NCI-H187 (cell line): ENCODE measurements at regions not wholly inside any gene's neighbourhood (a gene's known extent, or its start where the extent isn't known, plus 50 kb on each side); places are given as distances from the start of the nearest gene placed in this dataset.

Experiments
- DNase-seq, 2 experiments: peaks; one replicate each; lab custom pipeline; 2025; lab: John Stamatoyannopoulos, UW

DNA sequence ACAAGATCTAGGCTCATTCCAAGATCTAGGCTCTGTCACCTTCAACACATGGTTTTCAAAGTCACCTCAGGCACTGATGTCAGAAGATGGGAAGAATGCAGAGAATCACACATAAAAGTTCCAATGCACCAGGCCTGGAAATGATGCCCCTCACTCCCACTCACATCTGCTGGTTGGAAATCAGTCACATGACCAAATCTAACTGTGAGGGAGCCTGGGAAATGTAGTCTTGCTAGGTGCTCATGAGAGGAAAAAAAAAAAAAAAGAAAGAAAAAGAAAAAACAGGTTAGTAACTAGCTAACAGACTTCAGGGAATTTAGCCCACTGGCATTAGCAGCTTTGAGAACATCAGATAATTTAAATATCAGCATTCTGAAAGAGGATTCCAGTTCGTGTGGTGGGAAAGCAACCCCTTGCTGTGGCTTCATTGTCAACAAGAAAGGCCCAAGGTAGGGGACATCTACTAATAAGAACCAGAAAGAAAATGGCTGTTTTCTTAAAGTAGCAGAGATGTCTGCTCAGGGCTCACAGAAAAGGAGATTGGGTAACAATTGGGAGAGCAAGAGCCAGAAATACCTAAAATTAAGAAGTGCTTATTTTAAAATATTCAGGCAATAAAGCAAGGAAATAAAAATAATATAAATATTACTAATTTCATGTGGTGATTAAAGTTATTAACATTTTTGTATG, 614.3 kb downstream of the ACTL7B start:
- no peak for DNase-seq

GRCh38 chr9:108239696-108240321, 616.0 kb downstream of the ACTL7B start:
- no peak for DNase-seq

DNA sequence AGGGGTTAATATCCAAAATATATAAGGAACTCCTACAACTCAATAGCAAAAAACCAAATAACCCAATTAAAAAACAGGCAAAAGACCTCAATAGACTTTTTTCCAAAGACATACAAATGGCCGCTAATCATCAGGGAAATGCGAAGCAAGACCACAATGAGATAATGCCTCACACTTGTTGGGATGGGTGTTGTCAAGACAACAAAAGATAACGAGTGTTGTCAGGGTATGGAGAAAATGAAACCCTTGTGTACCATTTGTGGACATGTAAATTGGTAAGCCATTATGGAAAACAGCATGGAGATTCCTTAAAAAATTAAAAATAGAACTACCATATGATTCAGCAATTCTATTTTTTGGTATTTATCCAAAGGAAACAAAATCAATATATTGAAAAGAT, 620.2 kb downstream of the ACTL7B start:
- no peak for DNase-seq

DNA sequence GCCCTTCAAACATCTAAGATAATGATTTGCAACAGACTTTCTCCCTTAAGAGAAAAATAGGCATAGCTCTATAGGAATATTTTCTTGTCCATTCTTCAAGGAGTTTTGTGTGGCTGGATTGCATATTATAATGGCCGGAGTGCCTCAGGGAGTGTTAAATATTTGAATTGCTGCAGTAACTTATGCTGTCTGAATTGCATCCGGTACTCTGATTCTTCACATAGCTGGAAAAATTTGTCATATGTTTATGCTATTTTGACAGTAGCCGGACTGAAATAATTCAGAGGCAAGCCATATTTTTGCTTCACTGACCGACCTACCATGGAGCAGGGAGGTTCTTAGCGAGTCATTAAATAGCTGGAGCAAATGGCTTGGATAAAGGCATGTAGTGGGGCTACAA, 621.0 kb downstream of the ACTL7B start:
- DNase-seq: no peak

DNA sequence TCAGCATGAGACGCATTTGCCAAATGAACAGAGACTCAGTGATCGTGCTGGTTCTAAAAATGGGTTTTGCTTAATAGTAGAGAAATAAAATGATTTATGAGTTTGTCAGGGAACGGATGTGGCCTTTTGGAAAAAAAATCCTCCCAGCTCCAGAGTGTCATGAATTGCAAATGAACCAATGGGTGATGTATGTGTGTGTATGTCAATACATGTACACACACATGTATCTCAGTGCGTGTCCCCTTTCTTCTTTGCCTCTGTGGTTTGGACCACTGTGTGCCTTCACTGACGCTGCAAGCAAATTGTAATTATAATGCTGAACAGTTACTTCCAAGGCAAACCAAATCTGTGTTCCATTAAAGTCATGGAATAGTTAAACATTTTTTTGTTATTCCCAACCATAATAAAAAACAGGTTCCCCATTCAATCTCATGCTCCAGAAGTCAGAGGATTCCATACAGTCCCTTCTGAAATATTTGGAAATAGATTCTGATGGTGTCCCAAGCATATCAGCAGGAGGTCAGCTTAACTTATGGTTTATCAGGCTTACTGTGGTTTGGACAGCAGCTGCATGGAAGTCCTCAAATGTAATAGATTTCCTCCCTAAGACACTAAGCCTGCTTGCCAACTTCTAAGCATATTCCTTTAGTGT, 630.5 kb downstream of the ACTL7B start:
- DNase-seq: no peak

DNA sequence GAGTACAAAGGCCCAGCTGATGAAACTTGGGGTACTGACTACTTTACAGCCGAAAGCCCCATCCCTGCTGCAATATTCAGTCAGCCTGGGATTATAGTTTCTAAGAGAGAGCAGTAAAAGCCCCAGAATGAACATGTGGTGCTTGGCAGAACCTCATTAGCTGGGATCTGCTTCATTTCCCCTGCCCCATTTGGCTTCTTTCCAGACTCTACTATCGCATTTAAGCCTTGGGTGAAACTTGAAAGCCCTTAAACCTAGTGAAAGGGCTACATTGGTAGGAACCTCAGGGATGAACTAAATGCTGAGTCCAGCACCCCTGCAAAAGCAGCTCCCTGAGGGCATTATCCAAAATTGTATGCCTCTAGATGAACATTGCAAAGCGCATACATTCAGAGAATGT, 631.1 kb downstream of the ACTL7B start:
- no peak for DNase-seq

DNA sequence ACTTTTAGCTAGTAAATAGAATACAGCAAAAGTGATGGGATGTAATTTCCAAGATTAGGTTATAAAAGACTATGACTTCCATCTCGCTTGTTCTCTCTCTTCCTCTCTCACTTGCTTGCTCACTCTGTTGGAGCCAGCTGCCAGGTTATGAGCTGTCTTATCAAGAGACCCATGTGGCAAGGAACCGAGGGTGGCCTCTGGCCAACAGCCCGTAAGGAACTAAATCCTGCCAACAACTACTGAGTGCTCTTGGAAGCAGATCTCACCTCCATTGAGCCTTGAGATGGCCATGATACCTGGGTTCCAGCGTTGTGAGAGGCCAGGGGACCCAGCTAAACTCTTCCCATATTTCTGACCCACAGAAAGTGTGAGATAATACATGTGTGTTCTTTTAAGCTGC, 636.1 kb downstream of the ACTL7B start:
- no peak for DNase-seq

DNA sequence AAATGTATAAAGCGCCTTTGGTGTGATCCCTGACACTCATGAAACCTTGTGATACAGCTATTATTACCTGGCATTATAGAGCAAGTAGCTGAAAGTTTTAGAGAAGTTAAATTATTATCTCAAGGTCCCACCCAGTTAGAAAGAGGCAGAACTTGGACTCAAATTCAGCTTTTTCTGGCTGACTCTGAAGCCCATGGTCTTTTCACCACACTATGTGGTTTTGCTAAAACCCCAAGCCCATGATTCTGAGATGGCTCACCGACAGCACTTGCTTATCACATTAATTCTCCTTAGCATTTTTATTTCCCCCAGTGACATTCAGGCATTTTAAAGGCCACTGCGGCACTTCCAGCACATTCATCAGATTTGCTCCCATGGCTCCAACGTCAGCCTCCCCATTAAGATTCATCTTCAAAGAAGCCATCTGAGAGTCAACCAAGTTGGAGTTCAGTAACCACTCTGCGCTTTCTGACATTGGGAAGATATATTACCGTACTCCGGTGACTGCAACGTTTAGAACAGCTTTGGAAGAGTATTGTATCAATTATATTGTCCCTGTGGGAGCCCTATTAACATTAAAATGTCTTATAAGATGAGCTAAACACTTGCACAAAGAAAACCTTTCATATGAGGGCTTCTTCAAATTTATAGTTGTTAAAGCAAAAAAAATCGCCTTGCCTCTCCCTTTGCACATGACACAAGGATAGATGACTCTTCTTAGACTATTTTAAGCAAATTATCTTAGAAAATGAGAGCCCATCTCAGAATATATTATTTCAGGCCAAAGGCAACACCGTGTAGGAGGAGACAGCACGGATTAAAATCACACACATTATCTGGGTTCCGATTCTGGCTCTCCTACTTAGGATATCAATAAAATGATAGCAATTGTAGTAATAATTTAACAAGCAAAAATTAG, 638.1 kb downstream of the ACTL7B start:
- DNase-seq: no peak

- DNase-seq: no peak
Observed at GRCh38 chr9:108213511-108213910, 642.3 kb downstream of the ACTL7B start.

DNA sequence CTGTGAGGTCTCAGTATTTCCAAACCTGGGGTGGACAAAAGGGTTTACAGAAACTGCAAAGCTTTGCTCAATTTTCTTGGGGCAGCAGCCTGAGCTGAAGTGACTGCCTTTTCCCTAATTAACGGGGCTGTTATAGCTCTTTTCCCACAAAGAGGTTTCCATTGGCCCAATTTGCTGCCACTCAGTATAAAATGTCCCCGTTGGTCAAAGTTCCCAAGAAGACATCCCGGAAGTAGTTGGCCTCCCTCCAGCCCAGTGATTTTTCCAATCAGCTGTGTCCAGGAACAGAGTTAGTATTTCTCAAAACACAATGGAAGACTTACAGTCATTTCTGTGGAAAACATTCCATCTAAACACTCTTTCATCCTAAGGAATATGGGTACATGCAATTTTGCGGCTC, 643.6 kb downstream of the ACTL7B start:
- DNase-seq: no peak

DNA sequence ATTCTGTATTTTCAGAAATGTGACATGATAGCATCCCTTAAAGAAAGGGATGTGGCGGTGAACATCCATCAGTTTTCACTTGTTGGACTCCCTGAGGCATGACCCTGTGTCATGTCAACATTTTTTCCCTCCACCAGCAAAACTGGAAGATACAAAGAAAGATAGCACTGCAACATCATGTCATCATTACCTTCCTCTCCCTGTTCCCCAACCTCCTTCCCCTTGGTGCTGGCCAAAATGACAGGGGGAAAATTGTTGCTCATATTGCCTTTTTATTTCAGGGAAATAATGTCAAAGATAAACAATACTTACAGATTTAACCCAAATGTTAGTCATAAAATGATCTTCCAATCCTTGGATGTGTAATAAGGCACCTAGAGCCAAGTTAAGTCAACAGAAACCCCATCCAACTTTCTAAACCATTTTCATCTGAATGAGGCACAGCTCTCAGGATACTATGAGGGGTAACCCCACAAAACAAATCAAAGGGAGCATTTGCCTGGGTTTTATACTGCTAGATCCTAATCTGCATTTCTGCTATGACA, 644.3 kb downstream of the ACTL7B start:
- no peak for DNase-seq

DNA sequence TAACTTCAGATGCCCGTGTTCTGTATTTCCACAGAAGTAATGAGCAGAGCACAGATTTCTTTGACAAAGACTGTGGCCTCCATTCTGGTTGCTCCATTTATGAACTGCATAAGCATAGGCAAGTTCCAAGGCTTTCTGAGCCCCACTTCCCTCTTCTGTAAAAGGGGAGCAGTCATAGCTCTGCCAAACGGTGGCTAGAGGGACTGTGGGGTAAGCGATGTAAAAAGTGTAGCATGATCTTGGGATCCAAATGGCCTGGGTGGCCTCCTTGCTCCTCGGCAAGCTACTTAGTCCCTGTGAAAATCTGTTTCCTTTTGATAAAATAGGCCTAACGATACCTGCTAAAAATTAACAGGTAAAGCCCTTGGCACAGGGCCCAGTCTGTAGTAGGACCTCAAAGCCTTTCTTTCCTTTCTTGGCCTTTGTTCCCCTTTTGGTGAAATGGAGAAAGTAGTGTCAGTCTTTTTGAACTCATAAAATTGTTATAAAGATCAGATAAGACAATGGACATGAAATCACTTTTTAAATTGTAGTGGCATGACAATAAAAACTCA, 646.6 kb downstream of the ACTL7B start:
- DNase-seq: no peak

DNA sequence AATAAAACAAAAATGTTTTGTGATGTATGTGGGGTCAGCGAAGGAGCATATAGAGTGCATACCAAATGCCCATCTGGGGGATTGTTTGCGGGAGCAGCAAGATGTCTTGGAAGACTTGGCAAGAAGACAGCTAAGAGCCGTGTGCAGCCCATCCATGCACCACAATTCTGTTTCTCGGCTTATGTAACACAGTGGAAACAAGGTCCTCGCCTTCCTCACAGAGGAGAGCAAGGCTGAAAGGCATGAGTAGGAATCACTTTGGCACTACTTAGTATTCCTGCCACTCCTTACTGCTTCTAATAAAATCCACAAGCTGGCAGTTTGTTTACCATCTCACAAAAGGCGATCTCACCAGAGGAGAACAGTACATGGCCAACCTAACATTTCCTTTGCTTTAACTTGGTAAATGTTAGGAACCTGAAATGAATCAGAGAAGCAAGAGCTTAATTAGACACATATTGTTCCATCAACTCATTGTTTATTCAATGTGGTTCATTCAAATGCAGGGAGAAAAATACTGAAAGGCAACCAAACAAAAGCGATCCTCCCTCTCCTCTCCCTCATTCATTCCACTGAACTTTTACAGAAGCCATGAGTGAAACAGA, 648.1 kb downstream of the ACTL7B start:
- DNase-seq: no peak

DNA sequence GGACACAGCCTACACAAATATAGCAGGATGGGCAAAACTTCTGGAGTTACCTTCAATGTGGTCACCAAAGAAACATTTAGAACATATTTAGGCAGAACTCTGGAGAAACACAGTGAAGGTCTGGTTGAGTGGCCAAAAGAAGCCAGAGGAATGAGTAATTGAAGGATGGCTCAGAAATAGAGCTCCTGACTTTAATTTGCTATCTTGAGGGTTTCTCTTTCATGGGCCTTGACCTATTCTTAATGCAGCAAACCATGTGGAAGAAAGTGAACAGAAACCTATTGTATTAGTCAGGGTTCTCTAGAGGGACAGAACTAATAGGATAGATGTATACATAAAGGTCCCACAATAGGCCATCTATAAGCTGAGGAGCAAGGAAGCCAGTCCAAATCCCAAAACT, 650.5 kb downstream of the ACTL7B start:
- DNase-seq: no peak

DNA sequence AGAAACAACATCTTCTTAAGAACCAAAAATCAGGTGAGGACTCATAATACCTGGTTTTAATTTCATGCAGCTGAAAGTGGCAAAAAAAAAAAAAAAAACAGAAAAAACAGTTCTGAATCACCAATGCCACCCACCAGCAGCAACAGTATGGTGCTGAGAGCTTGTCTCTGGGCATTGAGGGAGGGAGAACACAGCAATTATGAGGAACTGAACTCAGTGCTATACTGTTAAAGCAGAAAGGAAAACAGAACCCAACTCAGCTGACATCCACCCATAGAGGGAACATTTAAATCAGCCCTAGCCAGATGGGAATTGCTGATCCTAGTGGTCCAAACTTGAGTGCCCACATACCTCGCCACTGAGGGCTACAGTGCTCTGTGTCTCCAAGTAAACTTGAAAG, 657.9 kb downstream of the ACTL7B start:
- DNase-seq: no peak

GRCh38 chr9:108197008-108197365, 658.8 kb downstream of the ACTL7B start:
- DNase-seq: no peak

- DNase-seq: no peak
Observed at GRCh38 chr9:108196332-108197007, 659.3 kb downstream of the ACTL7B start.

GRCh38 chr9:108194154-108194553, 661.6 kb downstream of the ACTL7B start:
- DNase-seq: no peak

- no peak for DNase-seq
Observed at GRCh38 chr9:108193026-108193710, 662.6 kb downstream of the ACTL7B start.

- DNase-seq: no peak
Observed at GRCh38 chr9:108191065-108191464, 664.7 kb downstream of the ACTL7B start.
